ENCODE measurements at regions not wholly inside any gene's neighbourhood (a gene's known extent, or its start where the extent isn't known, plus 50 kb on each side); places are given as distances from the start of the nearest gene placed in this dataset.

DNA sequence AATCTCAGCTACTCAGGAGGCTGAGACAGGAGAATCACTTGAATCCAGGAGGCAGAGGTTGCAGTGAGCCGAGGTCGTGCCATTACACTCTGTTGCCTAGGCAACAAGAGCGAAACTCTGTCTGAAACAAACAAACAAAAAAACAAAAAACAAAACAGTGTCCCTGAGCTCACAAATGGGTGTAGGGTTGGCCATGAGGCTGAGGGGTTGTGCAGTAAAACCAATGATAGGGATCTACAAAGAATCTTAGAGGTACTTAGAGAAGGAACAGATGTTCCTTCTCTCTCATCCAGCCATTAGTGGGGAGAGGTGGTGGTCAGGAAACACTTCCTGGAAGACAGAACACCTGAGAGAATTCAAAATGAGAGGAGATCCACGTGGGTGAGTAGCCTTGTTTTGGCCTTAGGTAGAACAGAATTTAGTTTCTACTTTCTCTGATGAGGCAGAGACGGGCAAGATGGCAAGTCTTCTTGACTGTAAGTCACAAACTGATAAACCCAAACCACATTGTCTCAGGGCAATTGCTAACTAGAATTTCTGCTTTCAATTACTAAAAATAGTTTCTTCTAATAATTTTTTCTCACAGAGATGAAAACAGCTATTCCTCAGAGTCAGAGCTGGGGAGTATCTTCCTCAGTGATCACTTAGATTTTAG lies 61.5 kb upstream of the PPM1B start:
- TF ChIP-seq GATA3 (IDR thresholded peaks at IDR 0.05; ENCODE audit: low read depth, low read length) (no peak), GATA2 (IDR thresholded peaks at IDR 0.05; ENCODE audit: low read depth, low read length) (no peak)

DNA sequence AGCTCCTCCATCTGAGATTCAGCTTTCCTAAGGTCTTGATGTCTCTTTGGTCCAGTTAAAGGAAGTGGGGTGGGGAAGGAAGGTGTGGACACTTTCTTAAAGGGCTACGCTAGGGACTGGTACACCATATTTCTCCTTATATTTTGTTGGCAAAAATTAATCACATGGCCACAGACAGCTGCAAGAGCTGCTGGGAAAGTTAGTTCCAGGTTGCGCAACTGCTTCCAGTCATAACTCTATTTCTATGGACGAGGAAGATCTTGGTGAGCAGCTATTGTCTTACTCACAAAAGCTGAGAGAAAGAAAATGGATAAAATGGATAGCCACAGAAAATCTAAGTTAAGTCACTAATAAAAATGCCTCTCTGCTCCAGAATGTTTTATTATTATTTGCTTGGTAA lies 60.7 kb upstream of the PPM1B start:
- no peak for TF ChIP-seq GATA2 (IDR thresholded peaks at IDR 0.05; ENCODE audit: low read depth, low read length)

DNA sequence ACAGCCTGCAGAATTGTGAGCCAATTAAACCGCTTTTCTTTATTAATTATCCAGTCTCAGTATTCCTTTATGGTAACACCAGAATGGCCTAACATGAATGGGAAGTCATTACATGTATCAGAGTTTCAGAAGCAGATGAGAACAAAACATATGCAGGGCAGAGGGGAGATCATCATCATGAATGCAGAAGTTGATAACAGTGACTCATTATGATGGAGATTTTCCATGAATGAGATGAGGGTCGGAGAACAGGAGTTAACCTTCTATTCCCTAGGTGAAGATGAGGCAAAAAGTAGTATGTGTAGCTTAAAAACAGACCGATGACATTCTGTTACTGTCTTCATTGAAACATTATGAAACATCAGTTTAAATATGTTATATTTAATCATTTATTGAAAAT lies 59.5 kb upstream of the PPM1B start:
- TF ChIP-seq GATA3 (IDR thresholded peaks at IDR 0.05; ENCODE audit: low read depth, low read length) = no peak
- no peak for TF ChIP-seq GATA2 (IDR thresholded peaks at IDR 0.05; ENCODE audit: low read depth, low read length)

DNA sequence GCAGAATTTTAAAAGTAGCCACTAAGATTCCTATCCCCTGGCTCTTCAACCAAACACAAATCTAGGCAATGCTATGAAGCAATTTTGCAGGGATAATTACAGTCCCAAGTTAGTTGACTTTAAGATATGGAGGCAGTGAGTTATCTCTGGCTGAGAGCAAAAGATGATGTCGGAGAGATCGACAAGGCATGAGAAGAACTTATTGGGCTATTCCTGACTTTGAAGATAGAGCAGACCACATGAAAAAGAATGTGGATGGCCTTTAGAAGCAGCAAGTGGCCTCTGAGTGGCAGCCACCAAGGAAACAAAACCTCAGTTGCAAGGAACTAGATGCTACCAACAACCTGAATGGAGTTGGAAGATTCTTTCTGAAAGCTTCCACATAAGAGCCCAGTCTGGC lies 58.2 kb upstream of the PPM1B start:
- TF ChIP-seq GATA2 (IDR thresholded peaks at IDR 0.05; ENCODE audit: low read depth, low read length) (no peak), GATA3 (IDR thresholded peaks at IDR 0.05; ENCODE audit: low read depth, low read length) (no peak)

DNA sequence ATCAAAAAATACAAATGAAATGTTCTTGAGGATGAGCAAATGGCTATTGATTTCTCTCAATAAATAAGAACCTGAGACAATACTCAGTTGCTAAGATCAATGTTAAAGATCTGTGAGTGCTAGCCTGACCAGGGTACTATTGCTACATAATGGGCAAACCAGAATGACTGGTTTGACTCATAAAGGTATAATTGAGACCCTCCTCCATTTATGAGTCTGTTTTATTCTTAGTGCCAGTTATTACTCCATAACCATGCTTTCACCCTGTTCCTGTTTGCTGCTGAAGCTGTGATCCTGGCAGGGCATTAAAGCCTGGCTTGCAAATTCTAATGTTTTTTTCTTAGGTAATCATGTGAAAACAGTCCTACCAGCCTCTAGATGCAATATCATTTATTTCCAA lies 56.6 kb upstream of the PPM1B start:
- TF ChIP-seq GATA2 (IDR thresholded peaks at IDR 0.05; ENCODE audit: low read depth, low read length) (no peak), GATA3 (IDR thresholded peaks at IDR 0.05; ENCODE audit: low read depth, low read length) (no peak)

DNA sequence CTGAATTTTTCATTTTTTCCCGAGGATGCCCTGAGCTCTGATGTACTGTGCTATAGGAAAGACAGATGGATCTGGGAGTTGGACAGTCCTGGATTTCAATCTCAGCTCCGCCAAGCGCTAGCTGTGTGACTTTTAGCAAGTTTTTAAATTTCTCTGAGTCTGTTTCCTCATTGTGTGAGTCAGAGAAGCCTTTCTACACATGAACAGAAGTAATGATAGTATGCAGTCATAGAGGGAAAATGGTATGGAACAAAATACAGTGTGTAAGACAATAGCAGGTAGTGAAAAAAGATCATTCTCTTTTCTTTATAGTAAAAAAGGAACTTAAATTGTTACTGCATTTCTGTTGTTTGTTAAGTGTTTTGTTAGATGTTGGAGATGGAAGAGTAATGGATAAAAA lies 52.4 kb upstream of the PPM1B start:
- TF ChIP-seq GATA3 (IDR thresholded peaks at IDR 0.05; ENCODE audit: low read depth, low read length) = no peak
- TF ChIP-seq GATA2 (IDR thresholded peaks at IDR 0.05; ENCODE audit: low read depth, low read length) = no peak

DNA sequence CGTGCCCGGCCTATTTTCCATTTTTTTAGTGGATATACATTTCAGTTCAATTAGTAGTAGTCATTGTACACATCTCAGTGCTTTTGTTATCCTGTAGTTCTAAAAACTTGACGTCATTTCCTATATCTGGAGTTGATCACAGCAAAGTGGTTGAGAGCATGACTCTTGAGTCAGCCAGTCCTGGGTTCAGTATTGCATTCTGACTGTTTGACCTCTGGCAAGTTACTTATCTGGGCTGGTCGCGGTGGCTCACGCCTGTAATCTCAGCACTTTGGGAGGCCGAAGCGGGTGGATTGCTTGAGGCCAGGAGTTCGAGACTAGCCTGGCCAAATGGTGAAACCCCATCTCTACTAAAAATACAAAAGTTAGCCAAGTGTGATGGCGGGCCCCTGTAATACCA lies 50.4 kb upstream of the PPM1B start:
- no peak for TF ChIP-seq GATA3 (IDR thresholded peaks at IDR 0.05; ENCODE audit: low read depth, low read length)

All from SH-SY5Y (cell line).